Stomach (tissue), 8 donors: ENCODE measurements at regions not wholly inside any gene's neighbourhood (a gene's known extent, or its start where the extent isn't known, plus 50 kb on each side); places are given as distances from the start of the nearest gene placed in this dataset.
"Not testable (repeated sequence)": the region's sequence is repeated elsewhere in the genome, so short reads cannot be mapped to it uniquely, and the experiment has no call there.

Experiments used
- DNase-seq, 2 donors: peaks; one replicate each; pipeline versions ENCODE4 v3.0.0 to v3.0.0-alpha.2; 2013 to 2019
- H3K27ac ChIP-seq, 5 donors: fragments of 200-600 bp in 4 of 5; sonication (generic) in 4 of 5; one replicate each; pipeline ENCODE4 v1.5.1; 2013 to 2019; ENCODE audit warnings: mild to moderate bottlenecking in 1 of 5, moderate library complexity in 1 of 5
- H3K27me3 ChIP-seq, 3 donors: fragments of 200-600 bp; sonication (generic); one replicate each; pipeline ENCODE4 v1.5.1; 2017 to 2019; ENCODE audit warnings: mixed run types in 1 of 3
- H3K36me3 ChIP-seq, 4 donors: fragments of 200-600 bp; sonication (generic); 1 replicate in 3 of 4; 2 replicates in 1 of 4; pipeline ENCODE4 v1.5.1; 2016 to 2019
- H3K4me1 ChIP-seq, 4 donors: fragments of 200-600 bp; sonication (generic); one replicate each; pipeline ENCODE4 v1.5.1; 2016 to 2019
- H3K4me3 ChIP-seq, 4 donors: fragments of 200-600 bp; sonication (generic) in 3 of 4; one replicate each; pipeline ENCODE4 v1.5.1; 2016 to 2019; ENCODE audit warnings: mild to moderate bottlenecking in 1 of 4
- H3K9me3 ChIP-seq, 4 donors: fragments of 200-600 bp; sonication (generic); one replicate each; pipeline ENCODE4 v1.5.1; 2016 to 2019
- CTCF ChIP-seq, 7 experiments: fragments of 450-650 bp in 4 of 7; fragments of 200-600 bp in 3 of 7; sonication (generic) in 3 of 7; IDR thresholded peaks; one replicate each; pipeline ENCODE4 v1.5.1; 2016 to 2019; ENCODE audit warnings: antibody characterized with exemption in 7 of 7, control low read depth in 2 of 7, mild to moderate bottlenecking in 1 of 7
- EP300 ChIP-seq: sonication (generic); formaldehyde crosslinking; IDR thresholded peaks from one replicate; pipeline ENCODE4 v1.6.1; 2017; ENCODE audit warnings: antibody characterized with exemption
- POLR2A ChIP-seq, 4 donors: fragments of 450-650 bp; IDR thresholded peaks; one replicate each; pipeline ENCODE4 v1.6.1; 2016; ENCODE audit warnings: antibody characterized with exemption in 4 of 4, control low read depth in 2 of 4, mild to moderate bottlenecking in 1 of 4, moderate library complexity in 1 of 4
- POLR2AphosphoS5 ChIP-seq, 3 donors: sonication (generic); formaldehyde crosslinking; IDR thresholded peaks; one replicate each; pipeline ENCODE4 v1.6.1; 2016; ENCODE audit warnings: antibody characterized with exemption in 3 of 3
- WGBS, 5 donors: extraction: QIAGEN DNeasy Blood & Tissue Kit in 3 of 5; methylation state at CpG; one replicate each; pipeline versions ENCODE4 v1.1.5 to v1.1.7; 2013 to 2018; 5-methylcytosine and 5-hydroxymethylcytosine counted together
- intact Hi-C: fragments of 100-400 bp; cut with DNase I; formaldehyde crosslinking; loops from one replicate; pipeline ENCODE4 v1.15.1; 2023; ENCODE audit warnings: low total_unique reads
- donor health status: healthy with polysubstance abuse.
- donor health status: Bipolar disorder and iron deficiency.
- donor health status: healthy.

GRCh38 chr16:29151317-29151716 lies 166.5 kb downstream of the LAT start:
- H3K9me3 ChIP-seq, result no peaks in the 10 kb centered on the region
- H3K4me1 ChIP-seq, result peaks cover 0 to 23% (median 4%) of the 10 kb centered on the region in 4 donors
- intact Hi-C loops, result no loop called here
- no peaks in the 10 kb centered on the region for H3K27me3 ChIP-seq
- peaks cover 0 to 9% (median 0%) of the 10 kb centered on the region in 4 donors for H3K36me3 ChIP-seq
- DNase-seq, result no peak
- WGBS, 5 donors, result 91 to 97% (median 94%) methylated on average over 8 to 12 of the region's 12 CpGs
- H3K27ac ChIP-seq, result no peak overlapping the region
- TF ChIP-seq CTCF (IDR thresholded peaks at IDR 0.05) (no peak), EP300 (no peak), POLR2AphosphoS5 (IDR thresholded peaks at IDR 0.05) (no peak), POLR2A (IDR thresholded peaks at IDR 0.05) (no peak)
- no peak overlapping the region for H3K4me3 ChIP-seq

- H3K27ac ChIP-seq, result not testable (repeated sequence)
Observed at GRCh38 chr16:29149912-29150311, 165.1 kb downstream of the LAT start.

GRCh38 chr16:29148867-29149272 lies 164.0 kb downstream of the LAT start:
- TF ChIP-seq POLR2A (IDR thresholded peaks at IDR 0.05), result no peak
- TF ChIP-seq EP300, result no peak
- TF ChIP-seq CTCF (IDR thresholded peaks at IDR 0.05), result no peak
- TF ChIP-seq POLR2AphosphoS5 (IDR thresholded peaks at IDR 0.05), result no peak
- Histone ChIP-seq H3K27me3 (no peaks in the 10 kb centered on the region), H3K27ac (no peak overlapping the region), H3K36me3 (peaks cover 0 to 9% (median 2%) of the 10 kb centered on the region in 4 donors), H3K9me3 (no peaks in the 10 kb centered on the region), H3K4me3 (no peak overlapping the region), H3K4me1 (peaks cover 0 to 9% (median 0%) of the 10 kb centered on the region in 4 donors)
- peak; percentile 49 to 74 for DNase-seq
- intact Hi-C loops, result no loop called here
- WGBS, 5 donors, result 58 to 80% (median 71%) methylated on average over 15 of the region's 15 CpGs

More at GRCh38 chr16:29149912-29150311, 165.1 kb downstream of the LAT start:
- intact Hi-C loops, H3K4me3 ChIP-seq, DNase-seq, H3K9me3 ChIP-seq, H3K27me3 ChIP-seq, H3K36me3 ChIP-seq: not testable (repeated sequence)
- WGBS, 5 donors, result 37 to 64% (median 49%) methylated on average over 12 of the region's 12 CpGs
- H3K4me1 ChIP-seq, result peaks cover 0 to 19% (median 4%) of the 10 kb centered on the region in 4 donors

- TF ChIP-seq POLR2AphosphoS5 (IDR thresholded peaks at IDR 0.05) (no peak), EP300 (no peak), CTCF (IDR thresholded peaks at IDR 0.05) (no peak), POLR2A (IDR thresholded peaks at IDR 0.05) (no peak)
- intact Hi-C loops, result no loop called here
Observed at GRCh38 chr16:29148131-29148691, 163.4 kb downstream of the LAT start.

GRCh38 chr16:29147710-29148109 lies 162.9 kb downstream of the LAT start:
- WGBS, 5 donors, result 75 to 81% (median 80%) methylated on average over 8 to 10 of the region's 10 CpGs
- H3K4me1 ChIP-seq, H3K27ac ChIP-seq, H3K27me3 ChIP-seq, H3K36me3 ChIP-seq, intact Hi-C loops, DNase-seq, H3K9me3 ChIP-seq, H3K4me3 ChIP-seq: not testable (repeated sequence)

More at GRCh38 chr16:29148131-29148691, 163.4 kb downstream of the LAT start:
- H3K9me3 ChIP-seq, result no peaks in the 10 kb centered on the region
- no peak overlapping the region for H3K27ac ChIP-seq
- WGBS, 5 donors, result 77 to 85% (median 80%) methylated on average over 9 to 15 of the region's 15 CpGs
- no peak overlapping the region for H3K4me3 ChIP-seq
- peaks cover 0 to 5% (median 0%) of the 10 kb centered on the region in 4 donors for H3K4me1 ChIP-seq
- peaks cover 0 to 9% (median 2%) of the 10 kb centered on the region in 4 donors for H3K36me3 ChIP-seq
- H3K27me3 ChIP-seq, result no peaks in the 10 kb centered on the region
- DNase-seq, result no peak

GRCh38 chr16:29146808-29147643 lies 162.2 kb downstream of the LAT start:
- H3K4me1 ChIP-seq, H3K27ac ChIP-seq, H3K4me3 ChIP-seq, DNase-seq, H3K27me3 ChIP-seq, intact Hi-C loops, H3K9me3 ChIP-seq, H3K36me3 ChIP-seq: not testable (repeated sequence)
- WGBS, 5 donors, result 82 to 96% (median 91%) methylated on average over 7 to 11 of the region's 11 CpGs
